SK-N-SH (cell line): ENCODE measurements at regions not wholly inside any gene's neighbourhood (a gene's known extent, or its start where the extent isn't known, plus 50 kb on each side); places are given as distances from the start of the nearest gene placed in this dataset.

ENCODE experiments used
- CTCF ChIA-PET: fragments of 300-600, 350-600 bp; formaldehyde crosslinking; extraction: SDS; loops from one replicate; lab custom pipeline; 2021; lab: Yijun Ruan, JAX
- POLR2A ChIA-PET: fragments of 350-600 bp; sonication (Branson Sonifier 250); formaldehyde crosslinking; extraction: SDS; loops from one replicate; lab custom pipeline; 2020; ENCODE audit warnings: antibody characterized with exemption, inconsistent platforms; lab: Yijun Ruan, JAX
- DNase-seq: peaks from one replicate; pipeline ENCODE4 v3.0.0; 2012
- H2AFZ ChIP-seq: fragments of 200-600 bp; sonication (generic); 2 replicates; pipeline ENCODE4 v1.8.1; 2016; ENCODE audit warnings: antibody characterized with exemption, mild to moderate bottlenecking, low read depth
- H3F3A ChIP-seq: fragments of 200-600 bp; sonication (generic); replicated peaks from 2 replicates; pipeline ENCODE3; 2016; ENCODE audit warnings: antibody characterized with exemption, mild to moderate bottlenecking; ENCODE audit not compliant: insufficient read depth
- H3K27ac ChIP-seq, 2 experiments: fragments of 200-500 bp in 1 of 2; fragments of 200-600 bp in 1 of 2; sonication (Bioruptor generic) in 1 of 2; sonication (generic), shearing (Covaris generic) in 1 of 2; 2 replicates each; pipeline versions ENCODE4 v1.5.1 to v1.6.1; 2014 to 2016; ENCODE audit warnings: low read depth in 2 of 2, inconsistent platforms in 1 of 2, low read length in 1 of 2, mild to moderate bottlenecking in 1 of 2, mixed read lengths in 1 of 2
- H3K27me3 ChIP-seq: fragments of 200-600 bp; sonication (generic), shearing (Covaris generic); 2 replicates; pipeline ENCODE4 v1.6.1; 2016; ENCODE audit warnings: mixed run types; ENCODE audit not compliant: insufficient read depth
- H3K36me3 ChIP-seq, 2 experiments: fragments of 200-500 bp in 1 of 2; fragments of 200-600 bp in 1 of 2; sonication (Bioruptor generic) in 1 of 2; sonication (generic) in 1 of 2; replicated peaks in 1 of 2; 2 replicates each; pipeline versions ENCODE3 to v1.5.1; 2014 to 2016; ENCODE audit warnings: low read length in 1 of 2, mild to moderate bottlenecking in 1 of 2; ENCODE audit not compliant: insufficient read depth in 2 of 2, control insufficient read depth in 1 of 2
- H3K4me1 ChIP-seq, 2 experiments: fragments of 200-500 bp in 1 of 2; fragments of 200-600 bp in 1 of 2; sonication (Bioruptor generic) in 1 of 2; sonication (generic), shearing (Covaris generic) in 1 of 2; 2 replicates each; pipeline versions ENCODE4 v1.5.1 to v1.6.1; 2014 to 2016; ENCODE audit warnings: low read depth in 1 of 2, low read length in 1 of 2, mixed run types in 1 of 2; ENCODE audit not compliant: insufficient read depth in 2 of 2, control insufficient read depth in 1 of 2
- H3K4me2 ChIP-seq: fragments of 200-600 bp; sonication (generic), shearing (Covaris generic); 2 replicates; pipeline ENCODE4 v1.6.1; 2017; ENCODE audit warnings: mixed run types
- H3K4me3 ChIP-seq, 2 experiments: fragments of 200-500 bp in 1 of 2; fragments of 200-600 bp in 1 of 2; sonication (Bioruptor generic) in 1 of 2; sonication (generic), shearing (Covaris generic) in 1 of 2; 2 replicates each; pipeline versions ENCODE4 v1.5.1 to v1.8.1; 2014 to 2016; ENCODE audit warnings: low read depth in 2 of 2, inconsistent platforms in 1 of 2, low read length in 1 of 2, mild to moderate bottlenecking in 1 of 2, mixed read lengths in 1 of 2, moderate library complexity in 1 of 2
- H3K79me2 ChIP-seq: fragments of 200-600 bp; sonication (generic); 2 replicates; pipeline ENCODE4 v1.8.1; 2017; ENCODE audit warnings: mild to moderate bottlenecking; ENCODE audit not compliant: insufficient read depth
- H3K9ac ChIP-seq: fragments of 200-600 bp; sonication (generic); 2 replicates; pipeline ENCODE4 v1.6.1; 2017; ENCODE audit warnings: mixed run types
- H3K9me2 ChIP-seq: fragments of 200-600 bp; sonication (generic); 2 replicates; pipeline ENCODE4 v1.6.1; 2017; ENCODE audit warnings: mixed run types
- H3K9me3 ChIP-seq: fragments of 200-600 bp; sonication (generic); 2 replicates; pipeline ENCODE4 v1.6.1; 2017; ENCODE audit warnings: mixed run types, mild to moderate bottlenecking, moderate library complexity
- H4K20me1 ChIP-seq: fragments of 200-600 bp; sonication (generic); 2 replicates; pipeline ENCODE4 v1.6.1; 2017; ENCODE audit warnings: mild to moderate bottlenecking, mixed run types; ENCODE audit not compliant: insufficient read depth
- EZH2phosphoT487 ChIP-seq: fragments of 200-600 bp; sonication (generic); IDR thresholded peaks from 2 replicates; pipeline ENCODE4 v1.6.1; 2017; ENCODE audit warnings: low read depth, mixed run types, mild to moderate bottlenecking, antibody characterized with exemption, moderate library complexity, borderline replicate concordance
- FOXJ3 ChIP-seq: sonication (generic); formaldehyde crosslinking; IDR thresholded peaks from 2 replicates; pipeline ENCODE4 v1.5.1; 2020; ENCODE audit warnings: mild to moderate bottlenecking, missing genetic modification reagents
- GABPA ChIP-seq: IDR thresholded peaks from 2 replicates; pipeline ENCODE4 v1.4.0; 2012; ENCODE audit warnings: low read depth, mild to moderate bottlenecking
- JUND ChIP-seq: IDR thresholded peaks from 2 replicates; pipeline ENCODE4 v1.4.0; 2012
- MEF2A ChIP-seq: IDR thresholded peaks from 2 replicates; pipeline ENCODE4 v1.4.0; 2012; ENCODE audit warnings: low read depth, borderline replicate concordance
- MXI1 ChIP-seq: IDR thresholded peaks from 2 replicates; pipeline ENCODE4 v1.6.1; 2012; ENCODE audit warnings: mild to moderate bottlenecking, low read depth, low read length, improper control_type of control experiment
- NRF1 ChIP-seq: IDR thresholded peaks from 2 replicates; pipeline ENCODE4 v1.6.1; 2012; ENCODE audit warnings: low read depth, mild to moderate bottlenecking, low read length
- POLR2AphosphoS5 ChIP-seq: IDR thresholded peaks from 2 replicates; pipeline ENCODE4 v1.6.1; 2012; ENCODE audit warnings: low read depth, low read length
- SIN3A ChIP-seq: IDR thresholded peaks from 2 replicates; pipeline ENCODE4 v1.6.1; 2012; ENCODE audit warnings: low read depth, mild to moderate bottlenecking, low read length, moderate library complexity, borderline replicate concordance
- SMC3 ChIP-seq: IDR thresholded peaks from 2 replicates; pipeline ENCODE4 v1.6.1; 2012; ENCODE audit warnings: low read depth, low read length, improper control_type of control experiment
- TAF1 ChIP-seq: IDR thresholded peaks from 2 replicates; pipeline ENCODE4 v1.6.1; 2012; ENCODE audit warnings: low read depth, mild to moderate bottlenecking, low read length, moderate library complexity, borderline replicate concordance
- TCF12 ChIP-seq: IDR thresholded peaks from 2 replicates; pipeline ENCODE4 v1.4.0; 2012
- TEAD4 ChIP-seq: IDR thresholded peaks from 2 replicates; pipeline ENCODE4 v1.4.0; 2012; ENCODE audit warnings: mild to moderate bottlenecking, borderline replicate concordance; ENCODE audit not compliant: insufficient read depth
- YY1 ChIP-seq: IDR thresholded peaks from 2 replicates; pipeline ENCODE4 v1.4.0; 2012; ENCODE audit warnings: low read depth, mild to moderate bottlenecking
- WGBS: methylation state at CpG from one replicate; pipeline ENCODE4 v1.1.6; 2017; ENCODE audit warnings: low lambda C conversion rate; 5-methylcytosine and 5-hydroxymethylcytosine counted together
- TF ChIP-seq, protein P1 (sequence below): IDR thresholded peaks from 2 replicates; pipeline ENCODE4; 2012
- TF ChIP-seq, protein P2 (sequence below): fragments of 150-350 bp; IDR thresholded peaks from 2 replicates; pipeline ENCODE4 v1.6.1; 2016; ENCODE audit warnings: mild to moderate bottlenecking, low read depth, low read length
- TF ChIP-seq, protein P3 (sequence below): fragments of 150-350 bp; IDR thresholded peaks from 2 replicates; pipeline ENCODE4 v1.6.1; 2017; ENCODE audit warnings: antibody characterized with exemption, low read length, low read depth, borderline replicate concordance
- TF ChIP-seq, protein P4 (sequence below): IDR thresholded peaks from 2 replicates; pipeline ENCODE4 v1.4.0; 2012; ENCODE audit warnings: low read depth
- TF ChIP-seq, protein P5 (sequence below): IDR thresholded peaks from 2 replicates; pipeline ENCODE4 v1.4.0; 2012; ENCODE audit warnings: low read depth, borderline replicate concordance
- TF ChIP-seq, protein P6 (sequence below): fragments of 200-600 bp; sonication (generic); IDR thresholded peaks from 2 replicates; pipeline ENCODE4 v1.6.1; 2017; ENCODE audit warnings: antibody characterized with exemption, mild to moderate bottlenecking, moderate library complexity

DNA sequence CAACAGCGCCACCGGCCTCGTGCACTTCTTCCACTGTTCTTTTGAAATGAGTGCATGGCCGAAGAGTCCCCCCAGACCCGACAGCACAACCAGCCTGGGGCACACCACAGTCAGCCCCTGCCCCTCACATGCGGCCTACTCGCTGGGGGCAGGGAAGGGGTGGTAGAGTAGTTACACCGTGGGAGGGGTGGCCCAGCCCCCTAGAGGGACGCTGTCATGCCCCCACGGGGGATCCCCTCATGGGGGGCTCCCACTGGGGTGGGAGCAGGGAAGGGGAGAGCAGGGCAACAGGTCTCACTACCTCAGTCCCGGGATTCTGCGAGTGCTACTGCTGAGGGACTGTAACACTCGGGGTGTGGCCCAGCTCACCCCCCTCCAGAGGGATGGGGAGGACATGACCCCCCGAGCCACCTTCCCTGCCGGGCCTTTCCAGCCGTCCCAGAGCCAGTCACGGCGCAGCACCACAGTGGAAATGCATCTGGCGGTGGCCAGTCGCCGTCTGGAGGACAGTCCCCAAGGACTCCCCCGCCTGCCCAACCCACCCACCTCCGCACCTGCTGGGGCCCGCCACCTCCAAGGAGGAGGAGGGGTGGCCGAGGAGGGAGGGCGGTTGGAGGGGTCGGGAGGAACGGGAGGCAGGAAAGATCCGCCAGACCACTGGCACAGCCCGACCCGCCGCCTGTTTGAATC, 84.6 kb upstream of the ZNF254 start:
- WGBS: 30% methylated on average over 15 of the region's 32 CpGs
- CTCF ChIA-PET: no interaction called here
- no peak overlapping the region for H2AFZ ChIP-seq

More for the DNA sequence above, 84.6 kb upstream of the ZNF254 start:
- TF ChIP-seq YY1 (no peak), SMC3 (no peak), POLR2AphosphoS5 (no peak), JUND (no peak), TEAD4 (no peak), TCF12 (no peak), MXI1 (no peak), SIN3A (no peak), TAF1 (no peak), FOXJ3 (CRISPR knock-in tag) (no peak), GABPA (no peak), NRF1 (no peak), MEF2A (no peak), EZH2phosphoT487 (no peak)
- TF ChIP-seq, protein P1, sequence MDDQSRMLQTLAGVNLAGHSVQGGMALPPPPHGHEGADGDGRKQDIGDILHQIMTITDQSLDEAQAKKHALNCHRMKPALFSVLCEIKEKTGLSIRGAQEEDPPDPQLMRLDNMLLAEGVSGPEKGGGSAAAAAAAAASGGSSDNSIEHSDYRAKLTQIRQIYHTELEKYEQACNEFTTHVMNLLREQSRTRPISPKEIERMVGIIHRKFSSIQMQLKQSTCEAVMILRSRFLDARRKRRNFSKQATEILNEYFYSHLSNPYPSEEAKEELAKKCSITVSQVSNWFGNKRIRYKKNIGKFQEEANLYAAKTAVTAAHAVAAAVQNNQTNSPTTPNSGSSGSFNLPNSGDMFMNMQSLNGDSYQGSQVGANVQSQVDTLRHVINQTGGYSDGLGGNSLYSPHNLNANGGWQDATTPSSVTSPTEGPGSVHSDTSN: no peak
- TF ChIP-seq, protein P2, sequence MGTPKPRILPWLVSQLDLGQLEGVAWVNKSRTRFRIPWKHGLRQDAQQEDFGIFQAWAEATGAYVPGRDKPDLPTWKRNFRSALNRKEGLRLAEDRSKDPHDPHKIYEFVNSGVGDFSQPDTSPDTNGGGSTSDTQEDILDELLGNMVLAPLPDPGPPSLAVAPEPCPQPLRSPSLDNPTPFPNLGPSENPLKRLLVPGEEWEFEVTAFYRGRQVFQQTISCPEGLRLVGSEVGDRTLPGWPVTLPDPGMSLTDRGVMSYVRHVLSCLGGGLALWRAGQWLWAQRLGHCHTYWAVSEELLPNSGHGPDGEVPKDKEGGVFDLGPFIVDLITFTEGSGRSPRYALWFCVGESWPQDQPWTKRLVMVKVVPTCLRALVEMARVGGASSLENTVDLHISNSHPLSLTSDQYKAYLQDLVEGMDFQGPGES: no peak
- TF ChIP-seq, protein P3, sequence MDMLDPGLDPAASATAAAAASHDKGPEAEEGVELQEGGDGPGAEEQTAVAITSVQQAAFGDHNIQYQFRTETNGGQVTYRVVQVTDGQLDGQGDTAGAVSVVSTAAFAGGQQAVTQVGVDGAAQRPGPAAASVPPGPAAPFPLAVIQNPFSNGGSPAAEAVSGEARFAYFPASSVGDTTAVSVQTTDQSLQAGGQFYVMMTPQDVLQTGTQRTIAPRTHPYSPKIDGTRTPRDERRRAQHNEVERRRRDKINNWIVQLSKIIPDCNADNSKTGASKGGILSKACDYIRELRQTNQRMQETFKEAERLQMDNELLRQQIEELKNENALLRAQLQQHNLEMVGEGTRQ: no peak
- TF ChIP-seq, protein P4, sequence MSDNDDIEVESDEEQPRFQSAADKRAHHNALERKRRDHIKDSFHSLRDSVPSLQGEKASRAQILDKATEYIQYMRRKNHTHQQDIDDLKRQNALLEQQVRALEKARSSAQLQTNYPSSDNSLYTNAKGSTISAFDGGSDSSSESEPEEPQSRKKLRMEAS: no peak
- TF ChIP-seq, protein P5, sequence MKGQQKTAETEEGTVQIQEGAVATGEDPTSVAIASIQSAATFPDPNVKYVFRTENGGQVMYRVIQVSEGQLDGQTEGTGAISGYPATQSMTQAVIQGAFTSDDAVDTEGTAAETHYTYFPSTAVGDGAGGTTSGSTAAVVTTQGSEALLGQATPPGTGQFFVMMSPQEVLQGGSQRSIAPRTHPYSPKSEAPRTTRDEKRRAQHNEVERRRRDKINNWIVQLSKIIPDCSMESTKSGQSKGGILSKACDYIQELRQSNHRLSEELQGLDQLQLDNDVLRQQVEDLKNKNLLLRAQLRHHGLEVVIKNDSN: no peak
- TF ChIP-seq, protein P6, sequence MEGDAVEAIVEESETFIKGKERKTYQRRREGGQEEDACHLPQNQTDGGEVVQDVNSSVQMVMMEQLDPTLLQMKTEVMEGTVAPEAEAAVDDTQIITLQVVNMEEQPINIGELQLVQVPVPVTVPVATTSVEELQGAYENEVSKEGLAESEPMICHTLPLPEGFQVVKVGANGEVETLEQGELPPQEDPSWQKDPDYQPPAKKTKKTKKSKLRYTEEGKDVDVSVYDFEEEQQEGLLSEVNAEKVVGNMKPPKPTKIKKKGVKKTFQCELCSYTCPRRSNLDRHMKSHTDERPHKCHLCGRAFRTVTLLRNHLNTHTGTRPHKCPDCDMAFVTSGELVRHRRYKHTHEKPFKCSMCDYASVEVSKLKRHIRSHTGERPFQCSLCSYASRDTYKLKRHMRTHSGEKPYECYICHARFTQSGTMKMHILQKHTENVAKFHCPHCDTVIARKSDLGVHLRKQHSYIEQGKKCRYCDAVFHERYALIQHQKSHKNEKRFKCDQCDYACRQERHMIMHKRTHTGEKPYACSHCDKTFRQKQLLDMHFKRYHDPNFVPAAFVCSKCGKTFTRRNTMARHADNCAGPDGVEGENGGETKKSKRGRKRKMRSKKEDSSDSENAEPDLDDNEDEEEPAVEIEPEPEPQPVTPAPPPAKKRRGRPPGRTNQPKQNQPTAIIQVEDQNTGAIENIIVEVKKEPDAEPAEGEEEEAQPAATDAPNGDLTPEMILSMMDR: no peak
- H3K4me1 ChIP-seq: no peaks in the 10 kb centered on the region
- no peaks in the 10 kb centered on the region for H4K20me1 ChIP-seq
- H3K27me3 ChIP-seq: no peaks in the 10 kb centered on the region
- H3K9me2 ChIP-seq: no peaks in the 10 kb centered on the region
- H3K36me3 ChIP-seq: no peaks in the 10 kb centered on the region
- no peak for DNase-seq
- no peaks in the 10 kb centered on the region for H3K79me2 ChIP-seq
- POLR2A ChIA-PET: no interaction called here
- H3K4me3 ChIP-seq: no peak overlapping the region
- H3K9me3 ChIP-seq: no peaks in the 10 kb centered on the region
- no peak overlapping the region for H3K4me2 ChIP-seq
- no peak overlapping the region for H3K27ac ChIP-seq
- no peaks in the 10 kb centered on the region for H3F3A ChIP-seq
- no peak overlapping the region for H3K9ac ChIP-seq
